Prostate gland (tissue), 2 donors: ENCODE measurements at regions not wholly inside any gene's neighbourhood (a gene's known extent, or its start where the extent isn't known, plus 50 kb on each side); places are given as distances from the start of the nearest gene placed in this dataset.

Experiments used
- DNase-seq: peaks from one replicate; pipeline ENCODE4 v3.0.0-alpha.2; 2019; ENCODE audit warnings: low spot score
- H3K27ac ChIP-seq, 2 donors: fragments of 200-600 bp; sonication (generic); 2 replicates each; pipeline ENCODE4 v1.5.1; 2017 to 2019
- H3K27me3 ChIP-seq: fragments of 200-600 bp; sonication (generic); replicated peaks from 2 replicates; pipeline ENCODE4 v1.5.1; 2019; ENCODE audit not compliant: insufficient read depth
- H3K36me3 ChIP-seq, 2 donors: fragments of 200-600 bp; sonication (generic); 1 replicate in 1 of 2; 2 replicates in 1 of 2; pipeline versions ENCODE4 v1.5.1 to v1.8.1; 2017 to 2019
- H3K4me1 ChIP-seq: fragments of 200-600 bp; sonication (generic); replicated peaks from 2 replicates; pipeline ENCODE4 v1.5.1; 2019
- H3K4me3 ChIP-seq, 2 donors: fragments of 200-600 bp; sonication (generic); 2 replicates each; pipeline ENCODE4 v1.5.1; 2017 to 2019
- H3K9me3 ChIP-seq: fragments of 200-600 bp; sonication (generic); 2 replicates; pipeline ENCODE4 v1.5.1; 2017
- CTCF ChIP-seq, 4 experiments: fragments of 200-600 bp in 2 of 4; fragments of 450-650 bp in 2 of 4; sonication (generic) in 2 of 4; IDR thresholded peaks; 1 replicate in 3 of 4; 2 replicates in 1 of 4; pipeline ENCODE4 v1.5.1; 2016 to 2019; ENCODE audit warnings: antibody characterized with exemption in 4 of 4, mild to moderate bottlenecking in 2 of 4, moderate library complexity in 2 of 4
- POLR2A ChIP-seq: fragments of 450-650 bp; IDR thresholded peaks from one replicate; pipeline ENCODE4 v1.6.1; 2016; ENCODE audit warnings: antibody characterized with exemption, mild to moderate bottlenecking
- POLR2AphosphoS5 ChIP-seq: sonication (generic); formaldehyde crosslinking; IDR thresholded peaks from one replicate; pipeline ENCODE4 v1.6.1; 2017; ENCODE audit warnings: antibody characterized with exemption
- WGBS: methylation state at CpG from one replicate; pipeline ENCODE4 v1.1.5; 2018; 5-methylcytosine and 5-hydroxymethylcytosine counted together
- intact Hi-C: fragments of 100-400 bp; cut with DNase I; formaldehyde crosslinking; loops from one replicate; pipeline ENCODE4 v1.14.2; 2022

DNA sequence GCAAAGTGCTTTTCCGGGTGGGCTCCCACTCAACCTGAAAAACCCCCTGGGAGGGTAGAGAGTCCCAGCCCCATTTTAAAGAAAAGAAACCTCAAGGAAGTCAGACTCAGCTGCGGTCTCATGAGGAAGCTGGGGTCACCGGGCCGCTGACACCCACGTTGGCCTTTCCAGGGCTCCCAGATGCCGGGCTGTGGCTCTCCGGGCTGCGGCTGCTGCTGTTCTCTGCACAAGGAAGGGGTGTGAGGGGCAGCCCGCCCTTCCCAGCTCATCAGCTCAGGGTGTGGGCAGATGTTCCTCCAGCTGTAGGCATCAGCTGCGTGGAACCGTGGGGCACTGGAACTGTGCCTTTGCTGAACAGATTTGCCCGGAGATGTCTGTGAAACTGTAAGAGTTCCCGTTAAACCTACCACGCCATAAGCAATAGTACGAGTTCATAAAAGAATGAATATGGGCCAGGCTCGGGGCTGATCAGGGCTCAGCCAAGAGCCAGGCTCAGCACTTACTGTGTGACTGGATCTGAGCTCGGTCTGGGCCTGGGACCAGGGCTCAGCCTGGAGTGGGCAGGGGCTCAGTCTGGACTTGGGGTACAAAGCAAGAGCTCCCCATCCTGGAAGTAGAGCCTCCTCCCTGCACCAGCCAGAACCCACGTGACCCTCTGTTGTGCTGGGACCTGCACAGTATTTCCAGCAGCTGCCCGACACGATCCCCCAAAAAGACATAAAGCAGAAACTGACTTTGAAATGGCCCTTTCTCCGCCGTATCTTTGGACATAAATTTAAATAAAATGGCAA is 130.2 kb upstream of the PPP1R26 start:
- WGBS, result 78% methylated on average over 22 of the region's 22 CpGs
- intact Hi-C loops, result no loop called here

GRCh38 chr9:135350003-135350315 is 129.6 kb upstream of the PPP1R26 start:
- no peaks in the 10 kb centered on the region for H3K9me3 ChIP-seq
- intact Hi-C loops, result no loop called here
- no peak overlapping the region for H3K4me3 ChIP-seq
- H3K4me1 ChIP-seq, result no peaks in the 10 kb centered on the region
- H3K36me3 ChIP-seq, result no peaks in the 10 kb centered on the region
- no peak overlapping the region for H3K27ac ChIP-seq
- peaks cover 14% of the 10 kb centered on the region for H3K27me3 ChIP-seq
- no peak for DNase-seq
- TF ChIP-seq CTCF (IDR thresholded peaks at IDR 0.05), result no peak
- TF ChIP-seq POLR2AphosphoS5, result no peak
- TF ChIP-seq POLR2A, result no peak
- WGBS, result 59% methylated on average over 12 of the region's 12 CpGs

More for the DNA sequence above, 130.2 kb upstream of the PPP1R26 start:
- Histone ChIP-seq H3K27me3 (peaks cover 14% of the 10 kb centered on the region), H3K4me1 (no peaks in the 10 kb centered on the region), H3K27ac (no peak overlapping the region), H3K4me3 (no peak overlapping the region), H3K36me3 (no peaks in the 10 kb centered on the region), H3K9me3 (no peaks in the 10 kb centered on the region)
- no peak for TF ChIP-seq CTCF (IDR thresholded peaks at IDR 0.05)
- no peak for TF ChIP-seq POLR2AphosphoS5
- TF ChIP-seq POLR2A, result no peak
- no peak for DNase-seq

- Histone ChIP-seq H3K27me3 (peaks cover 5% of the 10 kb centered on the region), H3K36me3 (no peaks in the 10 kb centered on the region), H3K9me3 (no peaks in the 10 kb centered on the region), H3K27ac (no peak overlapping the region), H3K4me1 (no peaks in the 10 kb centered on the region), H3K4me3 (no peak overlapping the region)
- whole genome bisulfite sequencing, result 91% methylated on average over 14 of the region's 14 CpGs
- intact Hi-C loops, result no loop called here
- no peak for TF ChIP-seq POLR2A
- TF ChIP-seq POLR2AphosphoS5, result no peak
- TF ChIP-seq CTCF (IDR thresholded peaks at IDR 0.05), result no peak
- no peak for DNase-seq
These were observed 125.6 kb upstream of the PPP1R26 start for GRCh38 chr9:135353935-135354334.

DNA sequence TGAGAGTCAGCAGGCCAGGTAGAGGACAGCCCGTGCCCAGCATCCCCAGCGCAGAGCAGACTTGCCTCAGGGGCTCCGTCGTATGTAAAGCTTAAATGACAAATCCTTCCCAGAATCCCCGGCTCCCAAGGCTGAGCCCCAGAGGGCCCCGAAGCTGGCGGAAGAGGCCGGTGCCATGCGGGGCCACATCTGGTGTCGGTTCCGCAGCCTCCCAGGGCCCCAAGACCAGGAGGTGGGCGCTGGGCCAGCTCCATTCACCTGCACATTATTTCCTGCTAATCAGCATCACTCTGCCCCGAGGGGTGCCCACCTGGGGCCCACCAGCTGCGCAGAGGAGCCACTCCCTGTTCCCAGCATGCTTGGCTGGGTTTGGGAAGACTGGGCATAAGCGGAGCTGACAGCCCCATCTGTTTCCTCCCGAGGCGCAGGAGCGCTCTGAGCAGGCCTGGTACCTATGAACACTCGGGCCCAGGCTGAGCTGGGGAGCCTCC is 124.0 kb upstream of the PPP1R26 start:
- TF ChIP-seq POLR2AphosphoS5, result no peak
- TF ChIP-seq CTCF (IDR thresholded peaks at IDR 0.05), result no peak
- TF ChIP-seq POLR2A, result no peak
- Histone ChIP-seq H3K27me3 (no peaks in the 10 kb centered on the region), H3K27ac (no peak overlapping the region), H3K4me1 (no peaks in the 10 kb centered on the region), H3K9me3 (no peaks in the 10 kb centered on the region), H3K36me3 (no peaks in the 10 kb centered on the region), H3K4me3 (no peak overlapping the region)
- no peak for DNase-seq
- 77% methylated on average over 19 of the region's 19 CpGs for WGBS
- intact Hi-C loops, result no loop called here

DNA sequence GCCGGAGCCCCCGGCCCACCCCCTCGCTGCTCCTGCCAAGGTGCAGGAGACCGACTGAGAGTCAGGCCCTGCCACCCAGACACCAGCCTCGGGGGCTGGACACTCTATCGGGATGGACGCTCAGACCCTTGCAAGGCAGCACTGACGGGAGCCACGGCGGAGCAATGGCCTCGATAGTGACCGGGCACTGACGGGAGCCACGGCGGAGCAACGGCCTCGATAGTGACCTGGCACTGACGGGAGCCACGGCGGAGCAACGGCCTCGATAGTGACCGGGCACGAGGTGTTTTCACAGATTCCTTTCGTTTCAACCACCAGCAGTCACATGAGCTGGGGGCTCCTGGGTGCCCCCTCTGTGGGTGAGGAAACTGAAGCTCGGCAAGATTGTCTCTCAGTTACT is 123.6 kb upstream of the PPP1R26 start:
- H3K36me3 ChIP-seq, result no peaks in the 10 kb centered on the region
- no peaks in the 10 kb centered on the region for H3K4me1 ChIP-seq
- no peak overlapping the region for H3K4me3 ChIP-seq
- TF ChIP-seq CTCF (IDR thresholded peaks at IDR 0.05), result no peak
- no peak for TF ChIP-seq POLR2A
- no peak for TF ChIP-seq POLR2AphosphoS5
- WGBS, result 91% methylated on average over 26 of the region's 26 CpGs
- intact Hi-C loops, result no loop called here
- H3K27me3 ChIP-seq, result no peaks in the 10 kb centered on the region
- H3K9me3 ChIP-seq, result no peaks in the 10 kb centered on the region
- no peak overlapping the region for H3K27ac ChIP-seq
- DNase-seq, result no peak
